SK-N-SH (cell line): ENCODE measurements at regions not wholly inside any gene's neighbourhood (a gene's known extent, or its start where the extent isn't known, plus 50 kb on each side); places are given as distances from the start of the nearest gene placed in this dataset.
A peak's percentile ranks its signal among the peaks of the same experiment; 100 is the strongest.

Experiments used
- CTCF ChIA-PET: fragments of 300-600, 350-600 bp; formaldehyde crosslinking; extraction: SDS; loops from one replicate; lab custom pipeline; 2021; lab: Yijun Ruan, JAX
- POLR2A ChIA-PET: fragments of 350-600 bp; sonication (Branson Sonifier 250); formaldehyde crosslinking; extraction: SDS; loops from one replicate; lab custom pipeline; 2020; ENCODE audit warnings: antibody characterized with exemption, inconsistent platforms; lab: Yijun Ruan, JAX
- DNase-seq: peaks from one replicate; pipeline ENCODE4 v3.0.0; 2012
- H2AFZ ChIP-seq: fragments of 200-600 bp; sonication (generic); 2 replicates; pipeline ENCODE4 v1.8.1; 2016; ENCODE audit warnings: antibody characterized with exemption, mild to moderate bottlenecking, low read depth
- H3F3A ChIP-seq: fragments of 200-600 bp; sonication (generic); replicated peaks from 2 replicates; pipeline ENCODE3; 2016; ENCODE audit warnings: antibody characterized with exemption, mild to moderate bottlenecking; ENCODE audit not compliant: insufficient read depth
- H3K27ac ChIP-seq, 2 experiments: fragments of 200-500 bp in 1 of 2; fragments of 200-600 bp in 1 of 2; sonication (Bioruptor generic) in 1 of 2; sonication (generic), shearing (Covaris generic) in 1 of 2; 2 replicates each; pipeline versions ENCODE4 v1.5.1 to v1.6.1; 2014 to 2016; ENCODE audit warnings: low read depth in 2 of 2, inconsistent platforms in 1 of 2, low read length in 1 of 2, mild to moderate bottlenecking in 1 of 2, mixed read lengths in 1 of 2
- H3K27me3 ChIP-seq: fragments of 200-600 bp; sonication (generic), shearing (Covaris generic); 2 replicates; pipeline ENCODE4 v1.6.1; 2016; ENCODE audit warnings: mixed run types; ENCODE audit not compliant: insufficient read depth
- H3K36me3 ChIP-seq, 2 experiments: fragments of 200-500 bp in 1 of 2; fragments of 200-600 bp in 1 of 2; sonication (Bioruptor generic) in 1 of 2; sonication (generic) in 1 of 2; replicated peaks in 1 of 2; 2 replicates each; pipeline versions ENCODE3 to v1.5.1; 2014 to 2016; ENCODE audit warnings: low read length in 1 of 2, mild to moderate bottlenecking in 1 of 2; ENCODE audit not compliant: insufficient read depth in 2 of 2, control insufficient read depth in 1 of 2
- H3K4me1 ChIP-seq, 2 experiments: fragments of 200-500 bp in 1 of 2; fragments of 200-600 bp in 1 of 2; sonication (Bioruptor generic) in 1 of 2; sonication (generic), shearing (Covaris generic) in 1 of 2; 2 replicates each; pipeline versions ENCODE4 v1.5.1 to v1.6.1; 2014 to 2016; ENCODE audit warnings: low read depth in 1 of 2, low read length in 1 of 2, mixed run types in 1 of 2; ENCODE audit not compliant: insufficient read depth in 2 of 2, control insufficient read depth in 1 of 2
- H3K4me2 ChIP-seq: fragments of 200-600 bp; sonication (generic), shearing (Covaris generic); 2 replicates; pipeline ENCODE4 v1.6.1; 2017; ENCODE audit warnings: mixed run types
- H3K4me3 ChIP-seq, 2 experiments: fragments of 200-500 bp in 1 of 2; fragments of 200-600 bp in 1 of 2; sonication (Bioruptor generic) in 1 of 2; sonication (generic), shearing (Covaris generic) in 1 of 2; 2 replicates each; pipeline versions ENCODE4 v1.5.1 to v1.8.1; 2014 to 2016; ENCODE audit warnings: low read depth in 2 of 2, inconsistent platforms in 1 of 2, low read length in 1 of 2, mild to moderate bottlenecking in 1 of 2, mixed read lengths in 1 of 2, moderate library complexity in 1 of 2
- H3K79me2 ChIP-seq: fragments of 200-600 bp; sonication (generic); 2 replicates; pipeline ENCODE4 v1.8.1; 2017; ENCODE audit warnings: mild to moderate bottlenecking; ENCODE audit not compliant: insufficient read depth
- H3K9ac ChIP-seq: fragments of 200-600 bp; sonication (generic); 2 replicates; pipeline ENCODE4 v1.6.1; 2017; ENCODE audit warnings: mixed run types
- H3K9me2 ChIP-seq: fragments of 200-600 bp; sonication (generic); 2 replicates; pipeline ENCODE4 v1.6.1; 2017; ENCODE audit warnings: mixed run types
- H3K9me3 ChIP-seq: fragments of 200-600 bp; sonication (generic); 2 replicates; pipeline ENCODE4 v1.6.1; 2017; ENCODE audit warnings: mixed run types, mild to moderate bottlenecking, moderate library complexity
- H4K20me1 ChIP-seq: fragments of 200-600 bp; sonication (generic); 2 replicates; pipeline ENCODE4 v1.6.1; 2017; ENCODE audit warnings: mild to moderate bottlenecking, mixed run types; ENCODE audit not compliant: insufficient read depth
- CTCF ChIP-seq: fragments of 200-600 bp; sonication (generic); IDR thresholded peaks from 2 replicates; pipeline ENCODE4 v1.6.1; 2017; ENCODE audit warnings: antibody characterized with exemption, mild to moderate bottlenecking, moderate library complexity
- FOSL2 ChIP-seq: IDR thresholded peaks from 2 replicates; pipeline ENCODE4 v1.4.0; 2012; ENCODE audit warnings: low read depth, mild to moderate bottlenecking, moderate library complexity, borderline replicate concordance
- MAX ChIP-seq: IDR thresholded peaks from 2 replicates; pipeline ENCODE4 v1.4.0; 2012; ENCODE audit warnings: low read depth
- MXI1 ChIP-seq: IDR thresholded peaks from 2 replicates; pipeline ENCODE4 v1.6.1; 2012; ENCODE audit warnings: mild to moderate bottlenecking, low read depth, low read length, improper control_type of control experiment
- RAD21 ChIP-seq: IDR thresholded peaks from 2 replicates; pipeline ENCODE4 v1.6.1; 2012; ENCODE audit warnings: mild to moderate bottlenecking, low read length
- REST ChIP-seq: IDR thresholded peaks from 2 replicates; pipeline ENCODE4 v1.6.1; 2012; ENCODE audit warnings: mild to moderate bottlenecking, low read depth, low read length, moderate library complexity
- RFX5 ChIP-seq: IDR thresholded peaks from 2 replicates; pipeline ENCODE4 v1.6.1; 2012; ENCODE audit warnings: mild to moderate bottlenecking, improper control_type of control experiment, low read length
- TAF1 ChIP-seq: IDR thresholded peaks from 2 replicates; pipeline ENCODE4 v1.6.1; 2012; ENCODE audit warnings: low read depth, mild to moderate bottlenecking, low read length, moderate library complexity, borderline replicate concordance
- WGBS: methylation state at CpG from one replicate; pipeline ENCODE4 v1.1.6; 2017; ENCODE audit warnings: low lambda C conversion rate; 5-methylcytosine and 5-hydroxymethylcytosine counted together

GRCh38 chr9:13447843-13448422 lies 168.4 kb upstream of the MPDZ start:
- DNase-seq, result no peak
- H3K4me1 ChIP-seq, result no peaks in the 10 kb centered on the region; a peak in 2 of 4 replicates
- no peaks in the 10 kb centered on the region for H3K9me2 ChIP-seq
- H3K27me3 ChIP-seq, result no peaks in the 10 kb centered on the region
- H4K20me1 ChIP-seq, result no peaks in the 10 kb centered on the region
- no peaks in the 10 kb centered on the region for H3F3A ChIP-seq
- TF ChIP-seq MXI1 (no peak), RAD21 (no peak), TAF1 (no peak), FOSL2 (no peak), MAX (no peak), REST (no peak)
- 72% methylated on average over 3 of the region's 3 CpGs for WGBS
- no peak overlapping the region for H2AFZ ChIP-seq
- no peaks in the 10 kb centered on the region for H3K36me3 ChIP-seq
- POLR2A ChIA-PET, result no interaction called here
- no peaks in the 10 kb centered on the region for H3K9me3 ChIP-seq
- CTCF ChIA-PET, result interaction anchor here (0.6 to 4.7 kb wide), 8 partner anchors 21 to 1467 kb away, joined by 3 to 26 read pairs (median 4); no protein-coding TSS in a partner anchor
- H3K4me3 ChIP-seq, result no peak overlapping the region
- no peak overlapping the region for H3K4me2 ChIP-seq
- H3K27ac ChIP-seq, result no peak overlapping the region
- H3K79me2 ChIP-seq, result no peaks in the 10 kb centered on the region
- no peak overlapping the region for H3K9ac ChIP-seq

DNA sequence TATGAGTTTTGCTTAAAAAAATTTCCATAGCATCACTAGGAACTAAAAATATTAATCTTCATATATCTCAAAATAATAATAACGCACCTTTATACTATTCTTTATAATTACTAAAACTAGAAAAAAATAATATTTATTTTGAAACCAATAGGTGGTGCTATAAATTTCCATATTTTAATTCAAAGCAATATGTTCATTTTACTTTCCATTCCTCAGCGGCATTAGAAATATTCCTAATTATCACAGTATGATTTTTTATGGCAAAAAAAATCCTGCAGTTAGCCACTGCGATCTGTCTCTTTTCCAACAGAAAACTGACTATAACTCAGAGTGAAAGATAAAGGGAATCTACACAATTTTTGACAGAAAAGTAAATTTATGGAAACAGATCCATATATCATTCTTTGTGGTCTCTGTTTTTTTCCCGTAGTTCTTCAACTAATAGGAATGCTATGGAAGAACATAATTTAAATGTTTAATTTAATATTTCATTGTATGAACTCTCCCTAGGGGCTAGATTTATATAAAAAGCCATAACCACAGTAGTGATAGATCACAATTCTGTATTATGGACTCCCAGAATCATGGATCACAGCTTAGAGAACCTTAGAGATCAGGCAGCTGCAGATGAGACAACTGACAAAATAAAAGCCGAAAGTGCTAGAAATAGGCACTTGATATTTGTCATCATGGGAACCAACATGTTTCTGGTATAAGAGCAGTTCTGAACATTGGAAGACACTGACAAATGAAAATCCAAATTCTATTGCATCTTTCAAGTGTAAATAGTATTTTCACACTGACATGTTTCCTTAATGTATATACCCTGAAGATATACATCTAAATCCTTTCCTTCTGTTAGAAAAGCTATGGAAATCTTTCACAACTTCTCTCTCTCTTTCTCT lies 167.7 kb upstream of the MPDZ start:
- DNase-seq, result no peak
- Histone ChIP-seq H3K4me2 (no peak overlapping the region), H3K9ac (no peak overlapping the region), H4K20me1 (no peaks in the 10 kb centered on the region), H3F3A (no peaks in the 10 kb centered on the region), H3K27me3 (no peaks in the 10 kb centered on the region), H3K9me2 (no peaks in the 10 kb centered on the region), H3K4me3 (no peak overlapping the region), H3K36me3 (no peaks in the 10 kb centered on the region), H3K9me3 (no peaks in the 10 kb centered on the region), H3K27ac (no peak overlapping the region), H3K4me1 (no peaks in the 10 kb centered on the region; a peak in 2 of 4 replicates), H2AFZ (no peak overlapping the region), H3K79me2 (no peaks in the 10 kb centered on the region)
- 71% methylated on average over 5 of the region's 5 CpGs for WGBS
- TF ChIP-seq RAD21 (peak; percentile 38), CTCF (peak; percentile 46), RFX5 (no peak)
- ChIA-PET CTCF (interaction anchor here (0.6 to 4.7 kb wide), 18 partner anchors 8 to 1250 kb away, joined by 3 to 26 read pairs (median 4); no protein-coding TSS in a partner anchor), POLR2A (no interaction called here)
